GM18498 (cell line): ENCODE measurements at regions not wholly inside any gene's neighbourhood (a gene's known extent, or its start where the extent isn't known, plus 50 kb on each side); places are given as distances from the start of the nearest gene placed in this dataset.

ENCODE experiments used
- ATAC-seq: cut with Tn5 transposase; IDR thresholded peaks from one replicate; pipeline ENCODE4 v1.9.1; 2021; ENCODE audit warnings: mild to moderate bottlenecking, moderate library complexity; ENCODE audit not compliant: unreplicated experiment

GRCh38 chr3:155029941-155030340 lies 50.2 kb upstream of the MME start:
- no peak for ATAC-seq

- ATAC-seq, result no peak
These were observed 53.0 kb upstream of the MME start for GRCh38 chr3:155026999-155027591.

- no peak for ATAC-seq
These were observed 56.0 kb upstream of the MME start for GRCh38 chr3:155024006-155024638.

- ATAC-seq, result no peak
These were observed 57.2 kb upstream of the MME start for GRCh38 chr3:155022896-155023295.

GRCh38 chr3:155019575-155019974 lies 60.5 kb upstream of the MME start:
- ATAC-seq, result no peak

GRCh38 chr3:155018621-155019330 lies 61.3 kb upstream of the MME start:
- ATAC-seq, result no peak

GRCh38 chr3:155015776-155016436 lies 64.2 kb upstream of the MME start:
- ATAC-seq, result no peak

- no peak for ATAC-seq
These were observed 65.2 kb upstream of the MME start for GRCh38 chr3:155014953-155015352.

GRCh38 chr3:155013427-155013826 lies 66.7 kb upstream of the MME start:
- ATAC-seq, result no peak

GRCh38 chr3:155012584-155012983 lies 67.5 kb upstream of the MME start:
- no peak for ATAC-seq

- ATAC-seq, result no peak
These were observed 69.7 kb upstream of the MME start for GRCh38 chr3:155010416-155010815.

- ATAC-seq, result no peak
These were observed 70.9 kb upstream of the MME start for GRCh38 chr3:155009217-155009616.

GRCh38 chr3:155007729-155008128 lies 72.4 kb upstream of the MME start:
- no peak for ATAC-seq

GRCh38 chr3:155001289-155002010 lies 78.7 kb upstream of the MME start:
- no peak for ATAC-seq

- ATAC-seq, result no peak
These were observed 87.5 kb upstream of the MME start for GRCh38 chr3:154992655-154993054.

- ATAC-seq, result no peak
These were observed 89.6 kb upstream of the MME start for GRCh38 chr3:154990543-154990942.

GRCh38 chr3:154987846-154988245 lies 92.3 kb upstream of the MME start:
- ATAC-seq, result no peak

GRCh38 chr3:154981664-154982063 lies 98.5 kb upstream of the MME start:
- no peak for ATAC-seq

GRCh38 chr3:154981201-154981600 lies 98.9 kb upstream of the MME start:
- no peak for ATAC-seq

- ATAC-seq, result no peak
These were observed 100.8 kb upstream of the MME start for GRCh38 chr3:154979331-154979730.

- no peak for ATAC-seq
These were observed 102.5 kb upstream of the MME start for GRCh38 chr3:154977666-154978065.
